Fibroblast of lung (primary cell): ENCODE measurements at regions not wholly inside any gene's neighbourhood (a gene's known extent, or its start where the extent isn't known, plus 50 kb on each side); places are given as distances from the start of the nearest gene placed in this dataset.

ENCODE experiments used
- DNase-seq, 2 donors: peaks; one replicate each; pipeline versions ENCODE4 v3.0.0 to v3.0.0-alpha.2; 2010; ENCODE audit warnings: low read depth in 2 of 2
- H2AFZ ChIP-seq: 2 replicates; pipeline ENCODE4 v1.5.1; 2012; ENCODE audit warnings: low read length, control low read depth, inconsistent platforms
- H3K27ac ChIP-seq: 2 replicates; pipeline ENCODE4 v1.5.1; 2011; ENCODE audit warnings: low read length, control low read depth; ENCODE audit not compliant: insufficient read depth
- H3K27me3 ChIP-seq: 2 replicates; pipeline ENCODE4 v1.5.1; 2011; ENCODE audit warnings: mild to moderate bottlenecking, low read length; ENCODE audit not compliant: control insufficient read depth, insufficient read depth
- H3K36me3 ChIP-seq: 2 replicates; pipeline ENCODE4 v1.5.1; 2011; ENCODE audit warnings: low read length; ENCODE audit not compliant: control insufficient read depth, insufficient read depth
- H3K4me1 ChIP-seq: 2 replicates; pipeline ENCODE4 v1.5.1; 2011; ENCODE audit warnings: low read length; ENCODE audit not compliant: control insufficient read depth, insufficient read depth; ENCODE audit errors: extremely low read depth
- H3K4me2 ChIP-seq: 2 replicates; pipeline ENCODE4 v1.5.1; 2011; ENCODE audit warnings: low read length, control low read depth; ENCODE audit not compliant: insufficient read depth; ENCODE audit errors: extremely low read depth
- H3K4me3 ChIP-seq, 4 experiments: fragments of 200-600 bp in 1 of 4; sonication (generic) in 1 of 4; replicated peaks in 1 of 4; 2 replicates each; pipeline ENCODE4 v1.5.1; 2011 to 2016; ENCODE audit warnings: low read length in 4 of 4, low read depth in 3 of 4, mild to moderate bottlenecking in 3 of 4, control low read depth in 2 of 4, inconsistent platforms in 1 of 4, mixed read lengths in 1 of 4; ENCODE audit not compliant: insufficient read depth in 1 of 4; ENCODE audit errors: control extremely low read depth in 1 of 4
- H3K79me2 ChIP-seq: 2 replicates; pipeline ENCODE4 v1.5.1; 2012; ENCODE audit warnings: mild to moderate bottlenecking, low read length, inconsistent platforms; ENCODE audit not compliant: control insufficient read depth, insufficient read depth
- H3K9ac ChIP-seq: 2 replicates; pipeline ENCODE4 v1.5.1; 2011; ENCODE audit warnings: mild to moderate bottlenecking, low read length, control low read depth; ENCODE audit not compliant: insufficient read depth
- H3K9me3 ChIP-seq: 2 replicates; pipeline ENCODE4 v1.5.1; 2012; ENCODE audit warnings: low read depth, low read length; ENCODE audit not compliant: control insufficient read depth, insufficient read depth
- H4K20me1 ChIP-seq: 2 replicates; pipeline ENCODE4 v1.5.1; 2011; ENCODE audit warnings: low read length; ENCODE audit not compliant: control insufficient read depth, insufficient read depth; ENCODE audit errors: extremely low read depth
- CTCF ChIP-seq, 2 donors: IDR thresholded peaks in 1 of 2; conservative IDR thresholded peaks in 1 of 2; 1 replicate in 1 of 2; 2 replicates in 1 of 2; pipeline ENCODE4 v1.5.1; 2011 to 2012; ENCODE audit warnings: low read length in 2 of 2, control low read depth in 1 of 2, inconsistent platforms in 1 of 2, low read depth in 1 of 2, mild to moderate bottlenecking in 1 of 2
- EZH2 ChIP-seq: IDR thresholded peaks from 2 replicates; pipeline ENCODE4 v1.5.1; 2012; ENCODE audit warnings: low read length, control low read depth, mild to moderate bottlenecking; ENCODE audit errors: missing control alignments

DNA sequence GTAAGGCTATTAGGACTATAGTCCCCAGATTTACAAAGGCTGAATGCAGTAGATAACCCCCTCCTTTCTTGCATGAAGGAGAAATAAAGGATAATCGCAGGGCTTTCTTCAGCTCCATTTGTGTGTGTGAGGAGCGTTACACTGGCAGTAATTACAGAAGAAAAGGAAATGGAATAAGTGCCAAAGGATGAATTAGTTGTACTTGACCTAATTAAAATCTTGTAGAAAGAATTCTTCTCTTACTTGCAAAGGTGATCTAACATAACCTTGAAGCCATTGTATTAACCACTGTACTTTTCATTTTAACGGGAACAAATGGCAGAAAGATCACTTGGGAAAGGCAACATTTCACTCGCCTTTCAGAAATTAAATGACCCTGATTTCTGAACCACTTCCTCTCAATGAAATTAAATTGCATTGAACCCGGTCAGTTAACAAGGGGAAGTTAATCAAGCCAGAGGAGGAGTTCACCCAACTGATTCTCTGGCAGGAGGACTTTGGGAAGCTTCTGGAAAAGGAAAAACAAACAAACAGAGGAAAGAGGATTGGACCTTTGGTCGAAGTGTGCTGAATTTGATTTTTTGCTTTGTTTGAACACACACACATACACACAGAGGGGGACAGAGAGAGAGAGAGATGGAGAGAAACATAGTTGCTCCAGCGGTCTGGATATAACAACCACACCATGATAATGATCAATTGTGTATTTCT is 90.6 kb downstream of the GP2 start:
- no peak overlapping the region for H3K4me3 ChIP-seq
- H3K4me2 ChIP-seq = no peak overlapping the region
- H3K9me3 ChIP-seq = no peaks in the 10 kb centered on the region
- no peaks in the 10 kb centered on the region for H3K27me3 ChIP-seq
- H2AFZ ChIP-seq = no peak overlapping the region
- H3K79me2 ChIP-seq = no peaks in the 10 kb centered on the region
- H3K27ac ChIP-seq = no peak overlapping the region
- TF ChIP-seq CTCF (conservative IDR thresholded peaks at IDR 0.05 in 1 of 2, IDR thresholded peaks at IDR 0.05 in 1 of 2; ENCODE audit: low read depth in 1 of 2, low read length in 2 of 2) = no peak
- no peak for TF ChIP-seq EZH2
- no peak overlapping the region for H3K9ac ChIP-seq
- H3K4me1 ChIP-seq = no peaks in the 10 kb centered on the region
- DNase-seq = no peak
- no peaks in the 10 kb centered on the region for H4K20me1 ChIP-seq
- no peaks in the 10 kb centered on the region for H3K36me3 ChIP-seq

- Histone ChIP-seq H4K20me1 (no peaks in the 10 kb centered on the region), H3K27me3 (no peaks in the 10 kb centered on the region), H3K9me3 (no peaks in the 10 kb centered on the region), H3K9ac (no peak overlapping the region), H3K4me2 (no peak overlapping the region), H3K79me2 (no peaks in the 10 kb centered on the region), H2AFZ (no peak overlapping the region), H3K4me3 (no peak overlapping the region), H3K27ac (no peak overlapping the region), H3K4me1 (no peaks in the 10 kb centered on the region), H3K36me3 (no peaks in the 10 kb centered on the region)
- TF ChIP-seq EZH2 (no peak), CTCF (conservative IDR thresholded peaks at IDR 0.05 in 1 of 2, IDR thresholded peaks at IDR 0.05 in 1 of 2; ENCODE audit: low read depth in 1 of 2, low read length in 2 of 2) (no peak)
- DNase-seq = no peak
Measured at GRCh38 chr16:20225228-20225733, 102.0 kb downstream of the GP2 start.

DNA sequence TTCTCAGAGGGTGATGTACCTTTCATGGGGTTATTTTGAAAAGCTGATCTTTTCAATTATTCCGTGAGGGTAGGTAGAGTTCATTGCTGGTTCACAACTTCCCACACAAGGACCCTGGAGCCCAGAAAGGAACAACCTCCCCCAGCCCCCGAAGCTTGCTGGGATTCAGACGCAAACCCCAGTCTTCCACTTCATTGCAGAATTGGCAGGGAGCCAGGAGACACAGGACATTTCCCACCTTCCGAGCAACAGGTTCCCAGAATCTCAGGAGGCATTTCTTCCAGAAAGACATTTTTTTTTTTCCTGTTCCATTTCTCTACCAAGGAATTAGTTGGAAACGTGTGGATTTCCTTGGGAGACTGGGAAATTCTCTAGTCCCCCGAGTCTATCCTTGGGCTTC is 106.1 kb downstream of the GP2 start:
- Histone ChIP-seq H3K27me3 (no peaks in the 10 kb centered on the region), H3K4me2 (no peak overlapping the region), H3K4me3 (no peak overlapping the region), H2AFZ (no peak overlapping the region), H3K36me3 (no peaks in the 10 kb centered on the region), H3K79me2 (no peaks in the 10 kb centered on the region), H3K9ac (no peak overlapping the region), H3K9me3 (no peaks in the 10 kb centered on the region), H3K4me1 (no peaks in the 10 kb centered on the region), H4K20me1 (no peaks in the 10 kb centered on the region), H3K27ac (no peak overlapping the region)
- no peak for TF ChIP-seq CTCF (conservative IDR thresholded peaks at IDR 0.05 in 1 of 2, IDR thresholded peaks at IDR 0.05 in 1 of 2; ENCODE audit: low read depth in 1 of 2, low read length in 2 of 2)
- no peak for TF ChIP-seq EZH2
- DNase-seq = no peak
